ENCODE measurements at regions not wholly inside any gene's neighbourhood (a gene's known extent, or its start where the extent isn't known, plus 50 kb on each side); places are given as distances from the start of the nearest gene placed in this dataset.

DNA sequence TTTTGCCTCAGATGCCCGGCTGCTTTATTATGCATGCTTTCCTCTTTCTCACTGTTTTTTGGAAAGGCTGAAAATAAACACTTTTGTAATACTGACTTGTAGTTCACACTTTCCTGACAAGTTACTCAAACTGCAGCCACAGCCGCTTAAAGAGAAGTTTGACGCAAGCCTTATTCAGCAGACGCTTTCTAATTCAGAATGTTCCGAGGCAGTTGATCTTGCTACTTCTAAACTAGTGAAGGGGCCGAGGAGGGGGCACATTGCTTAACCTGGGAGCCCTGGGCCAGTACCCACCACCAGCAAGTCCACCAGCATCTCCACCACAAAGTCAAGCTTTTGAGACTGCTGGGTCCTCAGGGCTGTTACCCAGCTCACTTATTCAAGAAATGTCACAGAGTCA, 71.8 kb upstream of the SPRED2 start:
- H3K36me3 Mint-ChIP-seq: no peaks in the 10 kb centered on the region
- H3K4me3 ChIP-seq (ENCODE audit: low read length in 2 of 2): no peak overlapping the region
- intact Hi-C loops (cut with micrococcal nuclease): no loop called here
- H3K4me1 Mint-ChIP-seq: no peaks in the 10 kb centered on the region
- no peak overlapping the region for H3K27ac Mint-ChIP-seq
- no peaks in the 10 kb centered on the region for H3K27me3 ChIP-seq (ENCODE audit: insufficient read depth, low read length)
- no peaks in the 10 kb centered on the region for H3K36me3 ChIP-seq (ENCODE audit: insufficient read depth, low read length)
- H3K9me3 ChIP-seq (ENCODE audit: control insufficient read depth in 1 of 2, low read length in 2 of 2): no peaks in the 10 kb centered on the region
- H3K9me3 Mint-ChIP-seq: peaks cover 0 to 4% (median 3%) of the 10 kb centered on the region in 8 donors
- no peak for DNase-seq
- peaks cover 0 to 1% of the 10 kb centered on the region in 2 donors for H3K27me3 Mint-ChIP-seq
- no peak overlapping the region for H3K4me3 Mint-ChIP-seq
- no peaks in the 10 kb centered on the region for H3K4me1 ChIP-seq (ENCODE audit: insufficient read depth, low read length)
- POLR2A ChIA-PET (ENCODE audit: partially characterized antibody): no interaction called here
- CTCF ChIA-PET (ENCODE audit: partially characterized antibody): no interaction called here
- no peak overlapping the region for H3K27ac ChIP-seq (ENCODE audit: low read depth, low read length)

DNA sequence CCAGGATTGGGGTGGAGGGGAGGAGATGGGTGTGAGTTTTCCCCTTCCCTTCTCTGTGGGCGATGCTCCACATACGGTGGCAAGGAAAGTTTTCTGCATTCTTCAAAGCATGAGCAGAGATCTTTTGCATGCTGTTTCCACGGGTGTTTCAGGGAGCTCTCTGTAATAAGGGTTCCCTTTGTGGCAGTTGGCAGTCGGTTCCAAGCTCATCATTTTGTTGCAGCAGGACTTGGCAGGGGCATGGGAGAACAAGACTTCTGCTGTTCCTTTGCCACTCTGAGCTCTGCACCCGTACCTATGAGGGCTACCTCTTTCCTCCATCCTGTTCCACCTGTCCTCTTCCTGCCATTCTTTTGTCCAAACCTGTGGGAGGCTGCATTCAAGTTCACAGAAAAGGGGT, 71.3 kb upstream of the SPRED2 start:
- Mint-ChIP-seq H3K27ac (no peak overlapping the region), H3K4me1 (no peaks in the 10 kb centered on the region), H3K36me3 (no peaks in the 10 kb centered on the region), H3K9me3 (peaks cover 0 to 4% (median 3%) of the 10 kb centered on the region in 8 donors), H3K27me3 (peaks cover under 1 to 1% of the 10 kb centered on the region in 2 donors), H3K4me3 (no peak overlapping the region)
- H3K27ac ChIP-seq (ENCODE audit: low read depth, low read length): no peak overlapping the region
- CTCF ChIA-PET (ENCODE audit: partially characterized antibody): no interaction called here
- no peaks in the 10 kb centered on the region for H3K9me3 ChIP-seq (ENCODE audit: control insufficient read depth in 1 of 2, low read length in 2 of 2)
- H3K4me1 ChIP-seq (ENCODE audit: insufficient read depth, low read length): no peaks in the 10 kb centered on the region
- intact Hi-C loops (cut with micrococcal nuclease): no loop called here
- H3K36me3 ChIP-seq (ENCODE audit: insufficient read depth, low read length): no peaks in the 10 kb centered on the region
- no peak overlapping the region for H3K4me3 ChIP-seq (ENCODE audit: low read length in 2 of 2)
- no peak for DNase-seq
- H3K27me3 ChIP-seq (ENCODE audit: insufficient read depth, low read length): no peaks in the 10 kb centered on the region
- POLR2A ChIA-PET (ENCODE audit: partially characterized antibody): no interaction called here

DNA sequence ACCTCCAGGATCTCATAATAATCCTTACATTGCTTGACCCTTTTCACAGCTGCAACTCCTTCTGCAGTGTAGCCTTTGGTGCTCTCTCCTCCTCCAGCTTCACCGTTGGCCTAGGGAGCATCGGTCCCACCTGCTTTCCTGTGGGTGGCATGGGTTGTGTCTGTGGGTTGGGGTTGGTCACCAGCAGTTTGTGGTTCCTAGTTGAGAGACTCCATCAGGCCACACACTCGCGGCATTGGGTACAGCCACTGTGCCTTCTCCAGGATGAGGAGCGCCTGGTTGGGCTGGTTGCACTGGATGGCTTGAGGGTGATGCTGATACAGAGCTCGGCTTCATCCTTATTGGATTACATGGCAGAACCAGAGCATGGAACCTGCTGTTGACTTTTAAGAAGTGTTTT, 69.4 kb upstream of the SPRED2 start:
- Histone ChIP-seq H3K4me1 (ENCODE audit: insufficient read depth, low read length) (no peaks in the 10 kb centered on the region), H3K36me3 (ENCODE audit: insufficient read depth, low read length) (no peaks in the 10 kb centered on the region), H3K27me3 (ENCODE audit: insufficient read depth, low read length) (no peaks in the 10 kb centered on the region), H3K27ac (ENCODE audit: low read depth, low read length) (no peak overlapping the region), H3K9me3 (ENCODE audit: control insufficient read depth in 1 of 2, low read length in 2 of 2) (no peaks in the 10 kb centered on the region), H3K4me3 (ENCODE audit: low read length in 2 of 2) (no peak overlapping the region)
- no peak overlapping the region for H3K27ac Mint-ChIP-seq
- POLR2A ChIA-PET (ENCODE audit: partially characterized antibody): no interaction called here
- H3K9me3 Mint-ChIP-seq: no peaks in the 10 kb centered on the region
- CTCF ChIA-PET (ENCODE audit: partially characterized antibody): no interaction called here
- H3K36me3 Mint-ChIP-seq: no peaks in the 10 kb centered on the region
- no peak overlapping the region for H3K4me3 Mint-ChIP-seq
- no peaks in the 10 kb centered on the region for H3K4me1 Mint-ChIP-seq
- DNase-seq: no peak
- peaks cover 7% of the 10 kb centered on the region in 2 donors for H3K27me3 Mint-ChIP-seq
- intact Hi-C loops (cut with micrococcal nuclease): no loop called here

DNA sequence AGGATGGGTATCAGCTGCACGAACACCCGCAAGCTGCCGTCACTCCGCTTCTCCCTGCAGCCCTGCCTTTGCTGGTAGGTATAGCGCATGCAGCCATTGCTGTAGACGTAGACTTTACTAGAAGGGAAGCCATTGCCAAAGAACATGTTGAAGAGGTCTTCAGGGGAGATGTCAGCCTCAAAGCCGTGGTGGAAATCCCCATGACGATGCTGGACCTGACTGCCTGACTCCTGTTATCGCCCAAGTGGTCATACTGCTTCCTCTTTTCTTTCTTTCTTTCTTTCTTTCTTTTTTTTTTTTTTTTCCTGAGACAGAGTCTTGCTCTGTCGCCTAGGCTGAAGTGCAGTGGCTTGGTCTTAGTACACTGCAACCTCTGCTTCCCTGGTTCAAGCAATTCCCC, 68.7 kb upstream of the SPRED2 start:
- no peaks in the 10 kb centered on the region for H3K36me3 ChIP-seq (ENCODE audit: insufficient read depth, low read length)
- H3K4me1 ChIP-seq (ENCODE audit: insufficient read depth, low read length): no peaks in the 10 kb centered on the region
- no peaks in the 10 kb centered on the region for H3K9me3 ChIP-seq (ENCODE audit: control insufficient read depth in 1 of 2, low read length in 2 of 2)
- no peak overlapping the region for H3K27ac ChIP-seq (ENCODE audit: low read depth, low read length)
- DNase-seq: no peak
- POLR2A ChIA-PET (ENCODE audit: partially characterized antibody): no interaction called here
- H3K4me3 ChIP-seq (ENCODE audit: low read length in 2 of 2): no peak overlapping the region
- H3K36me3 Mint-ChIP-seq: no peaks in the 10 kb centered on the region
- peaks cover 7% of the 10 kb centered on the region in 2 donors for H3K27me3 Mint-ChIP-seq
- no peaks in the 10 kb centered on the region for H3K9me3 Mint-ChIP-seq
- H3K4me1 Mint-ChIP-seq: no peaks in the 10 kb centered on the region
- no peak overlapping the region for H3K27ac Mint-ChIP-seq
- CTCF ChIA-PET (ENCODE audit: partially characterized antibody): no interaction called here
- intact Hi-C loops (cut with micrococcal nuclease): no loop called here
- H3K4me3 Mint-ChIP-seq: no peak overlapping the region
- no peaks in the 10 kb centered on the region for H3K27me3 ChIP-seq (ENCODE audit: insufficient read depth, low read length)

DNA sequence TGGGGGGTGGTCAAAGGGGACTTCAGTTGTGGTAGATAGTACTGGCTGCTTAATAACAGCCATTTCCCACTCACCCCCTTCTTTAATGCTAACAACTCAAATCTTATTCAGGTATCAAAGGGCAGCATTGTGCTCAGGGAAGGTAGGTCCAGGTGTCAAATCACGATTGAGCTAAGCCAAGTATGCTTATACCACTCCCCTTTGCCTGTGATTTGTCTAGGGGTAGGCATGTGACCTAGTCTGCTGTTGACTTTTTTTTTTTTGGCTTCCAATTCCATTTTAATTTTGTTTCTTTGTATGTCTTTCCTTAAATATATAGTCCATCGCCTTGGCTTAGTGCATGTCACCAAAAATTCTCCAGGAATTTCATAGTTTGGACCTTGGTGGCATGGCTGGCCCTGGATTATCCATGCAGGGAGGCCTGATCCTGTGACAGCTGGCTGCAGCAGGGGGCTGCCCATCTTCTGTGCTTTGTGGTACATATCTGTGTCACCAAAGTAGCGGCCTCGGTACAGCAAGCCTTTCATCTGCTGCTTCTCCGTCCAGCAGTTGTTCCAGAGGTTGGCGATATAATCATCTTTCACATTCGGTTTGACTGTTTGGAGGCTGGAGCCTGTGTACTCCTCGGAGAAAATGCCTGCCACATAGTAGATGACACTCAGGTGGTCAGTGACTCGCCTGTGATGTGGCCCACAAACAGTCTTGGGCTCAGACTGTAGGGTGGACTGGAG, 68.1 kb upstream of the SPRED2 start:
- no peak for DNase-seq
- intact Hi-C loops (cut with micrococcal nuclease): no loop called here
- Histone ChIP-seq H3K36me3 (ENCODE audit: insufficient read depth, low read length) (no peaks in the 10 kb centered on the region), H3K4me3 (ENCODE audit: low read length in 2 of 2) (no peak overlapping the region), H3K4me1 (ENCODE audit: insufficient read depth, low read length) (no peaks in the 10 kb centered on the region), H3K27me3 (ENCODE audit: insufficient read depth, low read length) (no peaks in the 10 kb centered on the region), H3K9me3 (ENCODE audit: control insufficient read depth in 1 of 2, low read length in 2 of 2) (no peaks in the 10 kb centered on the region), H3K27ac (ENCODE audit: low read depth, low read length) (no peak overlapping the region)
- H3K36me3 Mint-ChIP-seq: no peaks in the 10 kb centered on the region
- ChIA-PET CTCF (ENCODE audit: partially characterized antibody) (no interaction called here), POLR2A (ENCODE audit: partially characterized antibody) (no interaction called here)
- H3K9me3 Mint-ChIP-seq: no peaks in the 10 kb centered on the region
- H3K4me3 Mint-ChIP-seq: no peak overlapping the region
- no peak overlapping the region for H3K27ac Mint-ChIP-seq
- peaks cover 7% of the 10 kb centered on the region in 2 donors for H3K27me3 Mint-ChIP-seq
- no peaks in the 10 kb centered on the region for H3K4me1 Mint-ChIP-seq

DNA sequence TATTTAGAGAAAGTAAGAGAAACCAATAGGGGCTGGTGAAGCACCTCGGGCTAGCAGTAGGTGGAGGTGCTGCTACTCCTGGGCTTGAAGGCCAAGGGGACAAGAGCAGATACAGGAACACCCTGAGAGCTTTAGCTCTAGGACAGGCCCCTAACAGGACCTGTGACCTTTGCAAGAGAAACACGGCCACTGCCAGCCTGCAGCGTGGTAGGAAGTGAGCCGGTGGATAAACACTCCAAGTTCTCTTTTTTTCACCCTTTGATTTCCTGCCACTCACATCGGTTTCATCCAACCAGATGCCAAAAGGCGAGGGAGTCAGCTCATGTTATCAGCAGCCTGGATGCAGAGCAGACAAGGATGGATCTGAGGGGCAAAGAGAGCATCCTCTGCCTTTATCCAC, 66.8 kb upstream of the SPRED2 start:
- H3K9me3 Mint-ChIP-seq: no peaks in the 10 kb centered on the region
- Histone ChIP-seq H3K4me3 (ENCODE audit: low read length in 2 of 2) (no peak overlapping the region), H3K4me1 (ENCODE audit: insufficient read depth, low read length) (no peaks in the 10 kb centered on the region), H3K27me3 (ENCODE audit: insufficient read depth, low read length) (no peaks in the 10 kb centered on the region), H3K9me3 (ENCODE audit: control insufficient read depth in 1 of 2, low read length in 2 of 2) (no peaks in the 10 kb centered on the region), H3K36me3 (ENCODE audit: insufficient read depth, low read length) (no peaks in the 10 kb centered on the region), H3K27ac (ENCODE audit: low read depth, low read length) (no peak overlapping the region)
- ChIA-PET CTCF (ENCODE audit: partially characterized antibody) (no interaction called here), POLR2A (ENCODE audit: partially characterized antibody) (no interaction called here)
- intact Hi-C loops (cut with micrococcal nuclease): no loop called here
- no peaks in the 10 kb centered on the region for H3K36me3 Mint-ChIP-seq
- no peaks in the 10 kb centered on the region for H3K4me1 Mint-ChIP-seq
- H3K27ac Mint-ChIP-seq: no peak overlapping the region
- DNase-seq: no peak
- no peak overlapping the region for H3K4me3 Mint-ChIP-seq
- H3K27me3 Mint-ChIP-seq: peaks cover 5 to 9% of the 10 kb centered on the region in 2 donors

DNA sequence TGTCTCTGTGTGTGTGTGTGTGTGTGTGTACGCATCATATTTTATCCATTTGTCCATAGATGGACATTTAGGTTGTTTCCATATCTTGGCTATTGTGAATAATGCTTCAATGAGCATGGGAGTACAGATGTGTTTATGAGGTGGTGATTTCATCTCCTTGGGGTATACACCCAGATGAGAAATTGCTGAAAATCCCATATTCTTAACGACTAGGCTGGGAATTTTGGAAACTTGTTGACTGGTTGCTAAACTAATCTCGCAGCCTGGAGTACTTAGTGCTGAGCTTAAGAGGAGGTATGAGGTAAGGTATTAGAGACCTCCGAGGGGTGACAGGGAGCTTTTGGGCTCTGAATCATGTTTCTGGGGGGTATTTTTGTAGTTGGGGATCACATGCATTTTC, 66.0 kb upstream of the SPRED2 start:
- no peaks in the 10 kb centered on the region for H3K4me1 ChIP-seq (ENCODE audit: insufficient read depth, low read length)
- DNase-seq: no peak
- H3K9me3 Mint-ChIP-seq: no peaks in the 10 kb centered on the region
- H3K27me3 Mint-ChIP-seq: peaks cover 5 to 9% of the 10 kb centered on the region in 2 donors
- no peak overlapping the region for H3K27ac ChIP-seq (ENCODE audit: low read depth, low read length)
- H3K36me3 ChIP-seq (ENCODE audit: insufficient read depth, low read length): no peaks in the 10 kb centered on the region
- H3K4me3 Mint-ChIP-seq: no peak overlapping the region
- intact Hi-C loops (cut with micrococcal nuclease): no loop called here
- no peak overlapping the region for H3K4me3 ChIP-seq (ENCODE audit: low read length in 2 of 2)
- H3K36me3 Mint-ChIP-seq: no peaks in the 10 kb centered on the region
- H3K27ac Mint-ChIP-seq: no peak overlapping the region
- no peaks in the 10 kb centered on the region for H3K4me1 Mint-ChIP-seq
- no peaks in the 10 kb centered on the region for H3K27me3 ChIP-seq (ENCODE audit: insufficient read depth, low read length)
- H3K9me3 ChIP-seq (ENCODE audit: control insufficient read depth in 1 of 2, low read length in 2 of 2): no peaks in the 10 kb centered on the region
- CTCF ChIA-PET (ENCODE audit: partially characterized antibody): no interaction called here
- POLR2A ChIA-PET (ENCODE audit: partially characterized antibody): no interaction called here

Measured in CD4-positive, alpha-beta memory T cell (primary cell).